ENCODE measurements at regions not wholly inside any gene's neighbourhood (a gene's known extent, or its start where the extent isn't known, plus 50 kb on each side); places are given as distances from the start of the nearest gene placed in this dataset.

- TF ChIP-seq ZBTB40 (IDR thresholded peaks at IDR 0.05), result no peak
- no peak for TF ChIP-seq ZBTB40 (CRISPR knock-in tag; IDR thresholded peaks at IDR 0.05)
- no peak for TF ChIP-seq BHLHE40 (IDR thresholded peaks at IDR 0.05; ENCODE audit: low read length)
- no peak for TF ChIP-seq GABPA (tag; conservative IDR thresholded peaks at IDR 0.05; ENCODE audit: low read depth)
- no peak for TF ChIP-seq ZNF384 (IDR thresholded peaks at IDR 0.05; ENCODE audit: low read depth, low read length)
- TF ChIP-seq RBM22 (IDR thresholded peaks at IDR 0.05; ENCODE audit: low read depth, low read length, poor library complexity, severe bottlenecking), result no peak
- TF ChIP-seq IRF1 (CRISPR knock-in tag; IDR thresholded peaks at IDR 0.05; ENCODE audit: borderline replicate concordance), result no peak
- no peak for TF ChIP-seq CTCF (IDR thresholded peaks at IDR 0.05 in 2 of 3, conservative IDR thresholded peaks at IDR 0.05 in 1 of 3; ENCODE audit: insufficient read depth in 2 of 3, low read depth in 1 of 3, low read length in 3 of 3)
- no peak for TF ChIP-seq MLX (CRISPR knock-in tag; conservative IDR thresholded peaks at IDR 0.05)
- no peak for TF ChIP-seq ZC3H11A (IDR thresholded peaks at IDR 0.05; ENCODE audit: low read depth, low read length)
- no peak for TF ChIP-seq ATF6 (CRISPR knock-in tag; IDR thresholded peaks at IDR 0.05)
- TF ChIP-seq KAT7 (CRISPR knock-in tag; IDR thresholded peaks at IDR 0.05; ENCODE audit: borderline replicate concordance), result no peak
- TF ChIP-seq AFF1 (IDR thresholded peaks at IDR 0.05; ENCODE audit: low read depth in 1 of 2, partially characterized antibody in 2 of 2), result no peak
- no peak for TF ChIP-seq SMC3 (conservative IDR thresholded peaks at IDR 0.05; ENCODE audit: insufficient read depth, low read depth, low read length)
- TF ChIP-seq POLR2A (conservative IDR thresholded peaks at IDR 0.05), result no peak
Measured at GRCh38 chr3:13176445-13176844, 103.2 kb upstream of the IQSEC1 start.

All from K562 (cell line).